Activated B cell treated with CpG ODN at 0.5 μM for 24 hours (primary cell): ENCODE measurements at regions not wholly inside any gene's neighbourhood (a gene's known extent, or its start where the extent isn't known, plus 50 kb on each side); places are given as distances from the start of the nearest gene placed in this dataset.

Experiments
- ATAC-seq: fragments of 200-7000 bp; cut with Tn5 transposase; one replicate; pipeline ENCODE4 v1.10.0; 2021; ENCODE audit warnings: low read depth, mild to moderate bottlenecking, moderate library complexity
- CTCF ChIA-PET: fragments of 350-600 bp; sonication (Branson Sonifier 250); formaldehyde crosslinking; loops from one replicate; lab custom pipeline; 2021; ENCODE audit warnings: antibody characterized with exemption; lab: Charles Lee
- POLR2A ChIA-PET: fragments of 350-600 bp; sonication (Branson Sonifier 250); formaldehyde crosslinking; loops from one replicate; lab custom pipeline; 2021; ENCODE audit warnings: antibody characterized with exemption; lab: Charles Lee
- DNase-seq: peaks from one replicate; pipeline ENCODE4 v3.0.0; 2022
- H3K27ac Mint-ChIP-seq: one replicate; pipeline ENCODE4 v1.8.0; 2020; ENCODE audit warnings: mixed read lengths
- H3K27me3 Mint-ChIP-seq: one replicate; pipeline ENCODE4 v1.8.0; 2021; ENCODE audit warnings: mixed read lengths
- H3K36me3 Mint-ChIP-seq: one replicate; pipeline ENCODE4 v1.8.0; 2021; ENCODE audit warnings: low read depth, mixed read lengths
- H3K4me1 Mint-ChIP-seq: one replicate; pipeline ENCODE4 v1.8.0; 2021; ENCODE audit warnings: mixed read lengths
- H3K4me3 Mint-ChIP-seq: one replicate; pipeline ENCODE4 v1.8.0; 2020; ENCODE audit warnings: mild to moderate bottlenecking, mixed read lengths
- H3K9me3 Mint-ChIP-seq: one replicate; pipeline ENCODE4 v1.8.0; 2020; ENCODE audit warnings: mixed read lengths
- CTCF ChIP-seq: fragments of 200-600 bp; IDR thresholded peaks from one replicate; pipeline ENCODE4 v1.8.0; 2022; ENCODE audit warnings: antibody characterized with exemption, mild to moderate bottlenecking
- intact Hi-C: fragments of 100-400 bp; cut with micrococcal nuclease; formaldehyde crosslinking; loops from one replicate; pipeline ENCODE4 v1.15.1; 2024

GRCh38 chr4:15320121-15320678 lies 107.6 kb upstream of the C1QTNF7 start:
- DNase-seq, result no peak
- peaks cover 3% of the 10 kb centered on the region for H3K27me3 Mint-ChIP-seq
- H3K4me3 Mint-ChIP-seq, result no peak overlapping the region
- H3K9me3 Mint-ChIP-seq, result no peaks in the 10 kb centered on the region
- intact Hi-C loops, result no loop called here
- TF ChIP-seq CTCF, result no peak
- no peak overlapping the region for H3K27ac Mint-ChIP-seq
- no peak for ATAC-seq
- H3K36me3 Mint-ChIP-seq, result no peaks in the 10 kb centered on the region
- CTCF ChIA-PET, result no interaction called here
- no peaks in the 10 kb centered on the region for H3K4me1 Mint-ChIP-seq
- POLR2A ChIA-PET, result no interaction called here

DNA sequence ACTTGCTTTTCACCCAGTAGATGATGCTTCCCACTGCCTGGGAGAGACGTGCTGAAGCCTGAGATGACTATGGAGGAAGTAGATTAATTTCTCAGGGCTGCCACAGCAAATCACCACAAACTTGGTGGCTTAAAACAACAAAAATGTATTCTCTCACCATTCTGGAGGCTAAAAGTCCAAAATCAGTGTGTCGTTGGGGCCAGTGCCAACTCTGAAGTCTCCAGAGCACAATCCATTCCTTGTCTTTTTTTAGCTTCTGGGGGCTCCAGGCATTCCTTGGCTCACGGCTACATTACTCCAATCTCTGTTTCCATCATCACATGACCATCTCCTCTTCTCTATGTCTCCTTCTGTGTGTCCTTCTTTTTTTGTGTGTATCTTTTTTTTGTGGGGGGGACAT lies 105.8 kb upstream of the C1QTNF7 start:
- Mint-ChIP-seq H3K27me3 (peaks cover 3% of the 10 kb centered on the region), H3K36me3 (no peaks in the 10 kb centered on the region), H3K9me3 (no peaks in the 10 kb centered on the region), H3K4me3 (no peak overlapping the region), H3K4me1 (no peaks in the 10 kb centered on the region), H3K27ac (no peak overlapping the region)
- DNase-seq, result no peak
- intact Hi-C loops, result no loop called here
- ChIA-PET POLR2A (no interaction called here), CTCF (no interaction called here)
- no peak for TF ChIP-seq CTCF
- ATAC-seq, result no peak

DNA sequence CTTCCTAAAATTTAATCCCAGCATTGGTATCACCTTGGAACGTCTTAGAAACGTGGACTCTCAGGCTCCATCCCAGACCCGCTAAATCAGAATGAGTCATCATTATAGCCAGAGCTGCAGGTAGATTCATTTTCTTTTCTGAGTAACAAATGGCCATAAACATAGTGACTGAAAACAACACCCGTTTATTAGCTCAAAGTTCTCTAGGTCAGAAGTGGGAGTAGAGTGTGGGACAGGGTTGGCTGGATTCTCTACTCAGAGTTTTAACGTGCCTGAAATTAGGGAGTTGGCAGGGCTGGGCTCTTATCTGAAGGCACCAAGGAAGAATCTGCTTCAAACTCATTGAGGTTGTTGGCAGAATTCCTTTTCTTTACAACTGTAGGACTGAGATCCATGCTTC lies 101.8 kb upstream of the C1QTNF7 start:
- TF ChIP-seq CTCF, result no peak
- no peaks in the 10 kb centered on the region for H3K9me3 Mint-ChIP-seq
- no peak for DNase-seq
- H3K27ac Mint-ChIP-seq, result no peak overlapping the region
- H3K36me3 Mint-ChIP-seq, result no peaks in the 10 kb centered on the region
- H3K4me3 Mint-ChIP-seq, result no peak overlapping the region
- POLR2A ChIA-PET, result no interaction called here
- CTCF ChIA-PET, result no interaction called here
- ATAC-seq, result no peak
- intact Hi-C loops, result no loop called here
- no peaks in the 10 kb centered on the region for H3K4me1 Mint-ChIP-seq
- H3K27me3 Mint-ChIP-seq, result peaks cover 2% of the 10 kb centered on the region

GRCh38 chr4:15327311-15328298 lies 100.2 kb upstream of the C1QTNF7 start:
- ChIA-PET POLR2A (no interaction called here), CTCF (no interaction called here)
- DNase-seq (no peak), ATAC-seq (no peak)
- Mint-ChIP-seq H3K4me3 (no peak overlapping the region), H3K36me3 (no peaks in the 10 kb centered on the region), H3K4me1 (no peaks in the 10 kb centered on the region), H3K27ac (no peak overlapping the region), H3K9me3 (no peaks in the 10 kb centered on the region), H3K27me3 (peaks cover 2% of the 10 kb centered on the region)
- no peak for TF ChIP-seq CTCF
- intact Hi-C loops, result no loop called here

GRCh38 chr4:15331930-15332329 lies 95.9 kb upstream of the C1QTNF7 start:
- ChIA-PET CTCF (no interaction called here), POLR2A (no interaction called here)
- intact Hi-C loops, result no loop called here
- H3K4me3 Mint-ChIP-seq, result no peak overlapping the region
- peaks cover 2% of the 10 kb centered on the region for H3K27me3 Mint-ChIP-seq
- no peak for TF ChIP-seq CTCF
- DNase-seq (no peak), ATAC-seq (no peak)
- H3K36me3 Mint-ChIP-seq, result no peaks in the 10 kb centered on the region
- H3K4me1 Mint-ChIP-seq, result peaks cover 3% of the 10 kb centered on the region
- H3K27ac Mint-ChIP-seq, result no peak overlapping the region
- H3K9me3 Mint-ChIP-seq, result no peaks in the 10 kb centered on the region
